ENCODE measurements at regions not wholly inside any gene's neighbourhood (a gene's known extent, or its start where the extent isn't known, plus 50 kb on each side); places are given as distances from the start of the nearest gene placed in this dataset.

DNA sequence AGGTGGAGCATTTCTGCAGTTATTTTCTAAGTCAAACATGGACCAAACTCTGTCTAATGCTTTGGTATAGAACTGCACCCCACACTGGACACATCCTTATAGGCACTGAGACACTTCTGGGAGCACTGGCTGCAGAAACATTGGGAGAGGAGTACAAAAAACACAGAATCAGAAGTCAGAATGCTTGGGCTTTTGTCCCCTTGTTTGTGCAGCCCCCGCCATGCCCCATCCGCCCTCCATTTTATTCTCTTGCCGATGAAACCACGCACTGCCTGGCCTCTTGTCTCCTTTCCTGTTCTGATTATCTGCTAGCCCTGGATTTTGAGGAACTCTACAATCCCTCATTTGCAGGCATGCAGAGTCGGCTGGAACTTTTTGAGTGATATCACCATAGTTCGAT lies 1201.2 kb downstream of the TBC1D22A start:
- 81 to 89% methylated on average over 6 of the region's 6 CpGs for WGBS, 2 donors
- Histone ChIP-seq H3K36me3 (no peaks in the 10 kb centered on the region), H3K9me3 (peaks cover 0 to 9% (median 0%) of the 10 kb centered on the region in 4 donors), H3K4me3 (no peak overlapping the region), H3K27ac (no peak overlapping the region), H3K27me3 (no peaks in the 10 kb centered on the region), H3K4me1 (no peaks in the 10 kb centered on the region)
- DNase-seq (ENCODE audit: low spot score in 2 of 2), result no peak
- TF ChIP-seq POLR2A (IDR thresholded peaks at IDR 0.05) (no peak), EP300 (IDR thresholded peaks at IDR 0.05) (no peak)
- TF ChIP-seq, protein P1, sequence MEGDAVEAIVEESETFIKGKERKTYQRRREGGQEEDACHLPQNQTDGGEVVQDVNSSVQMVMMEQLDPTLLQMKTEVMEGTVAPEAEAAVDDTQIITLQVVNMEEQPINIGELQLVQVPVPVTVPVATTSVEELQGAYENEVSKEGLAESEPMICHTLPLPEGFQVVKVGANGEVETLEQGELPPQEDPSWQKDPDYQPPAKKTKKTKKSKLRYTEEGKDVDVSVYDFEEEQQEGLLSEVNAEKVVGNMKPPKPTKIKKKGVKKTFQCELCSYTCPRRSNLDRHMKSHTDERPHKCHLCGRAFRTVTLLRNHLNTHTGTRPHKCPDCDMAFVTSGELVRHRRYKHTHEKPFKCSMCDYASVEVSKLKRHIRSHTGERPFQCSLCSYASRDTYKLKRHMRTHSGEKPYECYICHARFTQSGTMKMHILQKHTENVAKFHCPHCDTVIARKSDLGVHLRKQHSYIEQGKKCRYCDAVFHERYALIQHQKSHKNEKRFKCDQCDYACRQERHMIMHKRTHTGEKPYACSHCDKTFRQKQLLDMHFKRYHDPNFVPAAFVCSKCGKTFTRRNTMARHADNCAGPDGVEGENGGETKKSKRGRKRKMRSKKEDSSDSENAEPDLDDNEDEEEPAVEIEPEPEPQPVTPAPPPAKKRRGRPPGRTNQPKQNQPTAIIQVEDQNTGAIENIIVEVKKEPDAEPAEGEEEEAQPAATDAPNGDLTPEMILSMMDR (IDR thresholded peaks at IDR 0.05), result no peak

GRCh38 chr22:47957649-47958048 lies 1195.2 kb downstream of the TBC1D22A start:
- peaks cover 0 to 32% (median 2%) of the 10 kb centered on the region in 4 donors for H3K9me3 ChIP-seq
- no peaks in the 10 kb centered on the region for H3K36me3 ChIP-seq
- H3K4me1 ChIP-seq, result no peaks in the 10 kb centered on the region
- no peak overlapping the region for H3K4me3 ChIP-seq
- 88 to 94% methylated on average over 2 of the region's 2 CpGs for WGBS, 2 donors
- TF ChIP-seq POLR2A (IDR thresholded peaks at IDR 0.05) (no peak), EP300 (IDR thresholded peaks at IDR 0.05) (no peak)
- no peak overlapping the region for H3K27ac ChIP-seq
- H3K27me3 ChIP-seq, result no peaks in the 10 kb centered on the region
- DNase-seq (ENCODE audit: low spot score in 2 of 2), result no peak

DNA sequence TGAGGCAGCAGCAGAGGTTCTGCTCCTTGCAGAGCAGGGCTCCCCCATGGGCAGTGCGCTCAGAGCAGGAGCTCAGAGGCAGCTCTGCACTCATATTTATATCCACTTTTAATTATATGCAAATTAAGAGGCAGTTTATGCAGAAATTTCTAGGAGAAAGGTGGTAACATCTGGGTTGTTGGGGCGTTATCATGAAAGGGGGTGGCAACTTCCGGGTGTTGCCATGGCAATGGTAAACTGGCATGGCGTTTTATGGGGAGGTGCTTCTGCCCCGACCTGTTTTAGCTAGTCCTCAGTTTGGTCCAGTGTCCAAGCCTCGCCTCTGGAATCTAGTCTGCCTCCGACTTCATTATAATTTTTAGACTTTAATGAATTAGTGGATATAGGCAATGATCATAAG lies 1191.7 kb downstream of the TBC1D22A start:
- no peak overlapping the region for H3K4me3 ChIP-seq
- TF ChIP-seq, protein P1 (IDR thresholded peaks at IDR 0.05), result no peak
- TF ChIP-seq EP300 (IDR thresholded peaks at IDR 0.05) (no peak), POLR2A (IDR thresholded peaks at IDR 0.05) (no peak)
- 77 to 78% methylated on average over 7 of the region's 7 CpGs for WGBS, 2 donors
- no peaks in the 10 kb centered on the region for H3K27me3 ChIP-seq
- no peaks in the 10 kb centered on the region for H3K4me1 ChIP-seq
- no peaks in the 10 kb centered on the region for H3K36me3 ChIP-seq
- no peak overlapping the region for H3K27ac ChIP-seq
- no peak for DNase-seq (ENCODE audit: low spot score in 2 of 2)
- H3K9me3 ChIP-seq, result peaks cover 0 to 36% (median 2%) of the 10 kb centered on the region in 4 donors

- Histone ChIP-seq H3K4me1 (no peaks in the 10 kb centered on the region), H3K4me3 (no peak overlapping the region), H3K9me3 (no peaks in the 10 kb centered on the region), H3K27ac (no peak overlapping the region), H3K36me3 (no peaks in the 10 kb centered on the region), H3K27me3 (no peaks in the 10 kb centered on the region)
- 65 to 81% methylated on average over 6 of the region's 6 CpGs for WGBS, 2 donors
- TF ChIP-seq, protein P1 (IDR thresholded peaks at IDR 0.05), result no peak
- TF ChIP-seq POLR2A (IDR thresholded peaks at IDR 0.05) (no peak), EP300 (IDR thresholded peaks at IDR 0.05) (no peak)
- DNase-seq (ENCODE audit: low spot score in 2 of 2), result no peak
These were observed 1182.5 kb downstream of the TBC1D22A start for GRCh38 chr22:47944941-47945340.

DNA sequence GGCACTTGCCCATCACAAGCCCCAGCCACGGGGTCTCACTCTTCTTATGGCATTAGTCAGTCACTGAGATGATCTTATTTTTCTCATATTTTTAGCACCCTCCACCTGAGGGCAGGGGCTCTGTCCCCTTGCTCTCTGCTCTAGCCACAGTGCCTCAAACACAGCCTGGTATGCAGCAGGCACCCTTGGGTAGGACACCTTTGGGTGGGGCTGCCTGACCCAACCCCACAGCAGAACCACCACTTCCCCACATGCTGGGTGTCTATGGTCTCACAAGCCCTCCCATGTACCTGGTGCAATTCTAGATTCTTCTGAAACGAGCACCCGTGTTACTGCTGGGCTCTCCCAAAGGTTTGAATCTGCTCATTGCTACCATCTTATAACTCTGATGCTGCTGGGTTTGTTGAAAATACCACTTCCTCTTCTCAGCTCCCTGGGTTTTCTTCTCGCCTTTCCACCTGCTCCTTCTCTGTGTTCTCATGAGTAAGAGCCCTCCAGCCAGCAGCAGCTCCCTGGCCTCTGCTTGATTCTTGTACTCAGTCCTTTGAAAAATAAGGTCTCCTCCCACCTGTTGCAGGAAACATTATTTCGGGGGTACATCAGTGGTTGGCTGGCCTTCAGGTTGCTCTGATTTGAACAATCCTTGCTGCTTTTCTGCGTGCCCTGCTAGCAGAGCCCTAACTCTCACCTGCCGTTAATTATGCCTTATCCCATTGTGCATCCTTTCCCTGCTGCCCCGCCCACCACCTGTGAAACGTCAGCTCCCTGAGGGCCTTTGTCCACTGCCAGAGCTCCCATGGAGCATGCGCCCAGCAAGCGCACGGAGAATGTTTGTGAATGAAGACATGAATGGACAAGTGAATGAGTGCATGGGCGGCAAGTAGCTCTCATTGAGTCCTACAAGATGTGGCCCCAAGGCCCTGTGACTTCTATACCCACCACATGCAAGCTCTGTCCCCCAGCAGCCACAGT lies 1181.6 kb downstream of the TBC1D22A start:
- TF ChIP-seq POLR2A (IDR thresholded peaks at IDR 0.05), result no peak
- TF ChIP-seq, protein P1 (IDR thresholded peaks at IDR 0.05), result no peak
- no peak for TF ChIP-seq EP300 (IDR thresholded peaks at IDR 0.05)
- Histone ChIP-seq H3K4me3 (no peak overlapping the region), H3K9me3 (no peaks in the 10 kb centered on the region), H3K36me3 (no peaks in the 10 kb centered on the region), H3K27ac (no peak overlapping the region), H3K4me1 (no peaks in the 10 kb centered on the region), H3K27me3 (no peaks in the 10 kb centered on the region)
- 82 to 83% methylated on average over 13 of the region's 13 CpGs for WGBS, 2 donors
- no peak for DNase-seq (ENCODE audit: low spot score in 2 of 2)

All from tibial nerve (tissue), 4 donors.